SK-N-SH (cell line): ENCODE measurements at regions not wholly inside any gene's neighbourhood (a gene's known extent, or its start where the extent isn't known, plus 50 kb on each side); places are given as distances from the start of the nearest gene placed in this dataset.

Experiments used
- CTCF ChIA-PET: fragments of 300-600, 350-600 bp; formaldehyde crosslinking; extraction: SDS; loops from one replicate; lab custom pipeline; 2021; lab: Yijun Ruan, JAX
- POLR2A ChIA-PET: fragments of 350-600 bp; sonication (Branson Sonifier 250); formaldehyde crosslinking; extraction: SDS; loops from one replicate; lab custom pipeline; 2020; ENCODE audit warnings: antibody characterized with exemption, inconsistent platforms; lab: Yijun Ruan, JAX
- DNase-seq: peaks from one replicate; pipeline ENCODE4 v3.0.0; 2012
- H2AFZ ChIP-seq: fragments of 200-600 bp; sonication (generic); 2 replicates; pipeline ENCODE4 v1.8.1; 2016; ENCODE audit warnings: antibody characterized with exemption, mild to moderate bottlenecking, low read depth
- H3F3A ChIP-seq: fragments of 200-600 bp; sonication (generic); replicated peaks from 2 replicates; pipeline ENCODE3; 2016; ENCODE audit warnings: antibody characterized with exemption, mild to moderate bottlenecking; ENCODE audit not compliant: insufficient read depth
- H3K27ac ChIP-seq, 2 experiments: fragments of 200-500 bp in 1 of 2; fragments of 200-600 bp in 1 of 2; sonication (Bioruptor generic) in 1 of 2; sonication (generic), shearing (Covaris generic) in 1 of 2; 2 replicates each; pipeline versions ENCODE4 v1.5.1 to v1.6.1; 2014 to 2016; ENCODE audit warnings: low read depth in 2 of 2, inconsistent platforms in 1 of 2, low read length in 1 of 2, mild to moderate bottlenecking in 1 of 2, mixed read lengths in 1 of 2
- H3K27me3 ChIP-seq: fragments of 200-600 bp; sonication (generic), shearing (Covaris generic); 2 replicates; pipeline ENCODE4 v1.6.1; 2016; ENCODE audit warnings: mixed run types; ENCODE audit not compliant: insufficient read depth
- H3K36me3 ChIP-seq, 2 experiments: fragments of 200-500 bp in 1 of 2; fragments of 200-600 bp in 1 of 2; sonication (Bioruptor generic) in 1 of 2; sonication (generic) in 1 of 2; replicated peaks in 1 of 2; 2 replicates each; pipeline versions ENCODE3 to v1.5.1; 2014 to 2016; ENCODE audit warnings: low read length in 1 of 2, mild to moderate bottlenecking in 1 of 2; ENCODE audit not compliant: insufficient read depth in 2 of 2, control insufficient read depth in 1 of 2
- H3K4me1 ChIP-seq, 2 experiments: fragments of 200-500 bp in 1 of 2; fragments of 200-600 bp in 1 of 2; sonication (Bioruptor generic) in 1 of 2; sonication (generic), shearing (Covaris generic) in 1 of 2; 2 replicates each; pipeline versions ENCODE4 v1.5.1 to v1.6.1; 2014 to 2016; ENCODE audit warnings: low read depth in 1 of 2, low read length in 1 of 2, mixed run types in 1 of 2; ENCODE audit not compliant: insufficient read depth in 2 of 2, control insufficient read depth in 1 of 2
- H3K4me2 ChIP-seq: fragments of 200-600 bp; sonication (generic), shearing (Covaris generic); 2 replicates; pipeline ENCODE4 v1.6.1; 2017; ENCODE audit warnings: mixed run types
- H3K4me3 ChIP-seq, 2 experiments: fragments of 200-500 bp in 1 of 2; fragments of 200-600 bp in 1 of 2; sonication (Bioruptor generic) in 1 of 2; sonication (generic), shearing (Covaris generic) in 1 of 2; 2 replicates each; pipeline versions ENCODE4 v1.5.1 to v1.8.1; 2014 to 2016; ENCODE audit warnings: low read depth in 2 of 2, inconsistent platforms in 1 of 2, low read length in 1 of 2, mild to moderate bottlenecking in 1 of 2, mixed read lengths in 1 of 2, moderate library complexity in 1 of 2
- H3K79me2 ChIP-seq: fragments of 200-600 bp; sonication (generic); 2 replicates; pipeline ENCODE4 v1.8.1; 2017; ENCODE audit warnings: mild to moderate bottlenecking; ENCODE audit not compliant: insufficient read depth
- H3K9ac ChIP-seq: fragments of 200-600 bp; sonication (generic); 2 replicates; pipeline ENCODE4 v1.6.1; 2017; ENCODE audit warnings: mixed run types
- H3K9me2 ChIP-seq: fragments of 200-600 bp; sonication (generic); 2 replicates; pipeline ENCODE4 v1.6.1; 2017; ENCODE audit warnings: mixed run types
- H3K9me3 ChIP-seq: fragments of 200-600 bp; sonication (generic); 2 replicates; pipeline ENCODE4 v1.6.1; 2017; ENCODE audit warnings: mixed run types, mild to moderate bottlenecking, moderate library complexity
- H4K20me1 ChIP-seq: fragments of 200-600 bp; sonication (generic); 2 replicates; pipeline ENCODE4 v1.6.1; 2017; ENCODE audit warnings: mild to moderate bottlenecking, mixed run types; ENCODE audit not compliant: insufficient read depth
- ELF1 ChIP-seq: IDR thresholded peaks from 2 replicates; pipeline ENCODE4 v1.4.0; 2012
- FOSL2 ChIP-seq: IDR thresholded peaks from 2 replicates; pipeline ENCODE4 v1.4.0; 2012; ENCODE audit warnings: low read depth, mild to moderate bottlenecking, moderate library complexity, borderline replicate concordance
- FOXJ3 ChIP-seq: sonication (generic); formaldehyde crosslinking; IDR thresholded peaks from 2 replicates; pipeline ENCODE4 v1.5.1; 2020; ENCODE audit warnings: mild to moderate bottlenecking, missing genetic modification reagents
- JUND ChIP-seq: IDR thresholded peaks from 2 replicates; pipeline ENCODE4 v1.4.0; 2012
- MAX ChIP-seq: IDR thresholded peaks from 2 replicates; pipeline ENCODE4 v1.4.0; 2012; ENCODE audit warnings: low read depth
- MEF2A ChIP-seq: IDR thresholded peaks from 2 replicates; pipeline ENCODE4 v1.4.0; 2012; ENCODE audit warnings: low read depth, borderline replicate concordance
- MXI1 ChIP-seq: IDR thresholded peaks from 2 replicates; pipeline ENCODE4 v1.6.1; 2012; ENCODE audit warnings: mild to moderate bottlenecking, low read depth, low read length, improper control_type of control experiment
- NFIC ChIP-seq: IDR thresholded peaks from 2 replicates; pipeline ENCODE4 v1.4.0; 2012; ENCODE audit warnings: borderline replicate concordance
- POLR2AphosphoS5 ChIP-seq: IDR thresholded peaks from 2 replicates; pipeline ENCODE4 v1.6.1; 2012; ENCODE audit warnings: low read depth, low read length
- REST ChIP-seq: IDR thresholded peaks from 2 replicates; pipeline ENCODE4 v1.6.1; 2012; ENCODE audit warnings: mild to moderate bottlenecking, low read depth, low read length, moderate library complexity
- RFX5 ChIP-seq: IDR thresholded peaks from 2 replicates; pipeline ENCODE4 v1.6.1; 2012; ENCODE audit warnings: mild to moderate bottlenecking, improper control_type of control experiment, low read length
- RXRA ChIP-seq: IDR thresholded peaks from 2 replicates; pipeline ENCODE4 v1.4.0; 2012; ENCODE audit warnings: low read depth, mild to moderate bottlenecking, borderline replicate concordance
- SMC3 ChIP-seq: IDR thresholded peaks from 2 replicates; pipeline ENCODE4 v1.6.1; 2012; ENCODE audit warnings: low read depth, low read length, improper control_type of control experiment
- TAF1 ChIP-seq: IDR thresholded peaks from 2 replicates; pipeline ENCODE4 v1.6.1; 2012; ENCODE audit warnings: low read depth, mild to moderate bottlenecking, low read length, moderate library complexity, borderline replicate concordance
- TEAD4 ChIP-seq: IDR thresholded peaks from 2 replicates; pipeline ENCODE4 v1.4.0; 2012; ENCODE audit warnings: mild to moderate bottlenecking, borderline replicate concordance; ENCODE audit not compliant: insufficient read depth
- USF1 ChIP-seq: IDR thresholded peaks from 2 replicates; pipeline ENCODE4 v1.4.0; 2012; ENCODE audit warnings: low read depth, borderline replicate concordance
- USF2 ChIP-seq: fragments of 150-350 bp; IDR thresholded peaks from 2 replicates; pipeline ENCODE4 v1.6.1; 2017; ENCODE audit warnings: antibody characterized with exemption, low read length, low read depth, borderline replicate concordance
- WGBS: methylation state at CpG from one replicate; pipeline ENCODE4 v1.1.6; 2017; ENCODE audit warnings: low lambda C conversion rate; 5-methylcytosine and 5-hydroxymethylcytosine counted together

GRCh38 chr18:24605444-24605843 is 145.0 kb downstream of the HRH4 start:
- no peak for DNase-seq
- POLR2A ChIA-PET: no interaction called here
- H3K4me2 ChIP-seq: no peak overlapping the region

More at GRCh38 chr18:24605444-24605843, 145.0 kb downstream of the HRH4 start:
- H3K9me3 ChIP-seq: no peaks in the 10 kb centered on the region
- no peaks in the 10 kb centered on the region for H3K27me3 ChIP-seq
- H4K20me1 ChIP-seq: no peaks in the 10 kb centered on the region
- H3K9me2 ChIP-seq: no peaks in the 10 kb centered on the region
- no peaks in the 10 kb centered on the region for H3K79me2 ChIP-seq
- TF ChIP-seq RFX5 (no peak), MEF2A (no peak), TAF1 (no peak), USF2 (no peak), FOXJ3 (no peak), RXRA (no peak), TEAD4 (no peak), NFIC (no peak), REST (no peak), MAX (no peak), ELF1 (no peak), JUND (no peak), USF1 (no peak), SMC3 (no peak), MXI1 (no peak), FOSL2 (no peak), POLR2AphosphoS5 (no peak)
- TF ChIP-seq, all 33 proteins: peak for 0
- Histone ChIP-seq H3K4me3 (no peak overlapping the region), H3K4me1 (no peaks in the 10 kb centered on the region), H3K27ac (no peak overlapping the region), H2AFZ (no peak overlapping the region), H3K9ac (no peak overlapping the region), H3F3A (no peaks in the 10 kb centered on the region), H3K36me3 (no peaks in the 10 kb centered on the region)
- CTCF ChIA-PET: interaction anchor here (0.6 to 2.4 kb wide), 5 partner anchors 62 to 125 kb away, joined by 3 to 24 read pairs (median 4); no protein-coding TSS in a partner anchor
- WGBS: 85% methylated on average over 1 of the region's 1 CpG
